ENCODE measurements at regions not wholly inside any gene's neighbourhood (a gene's known extent, or its start where the extent isn't known, plus 50 kb on each side); places are given as distances from the start of the nearest gene placed in this dataset.
"Not testable (repeated sequence)": the region's sequence is repeated elsewhere in the genome, so short reads cannot be mapped to it uniquely, and the experiment has no call there.

DNA sequence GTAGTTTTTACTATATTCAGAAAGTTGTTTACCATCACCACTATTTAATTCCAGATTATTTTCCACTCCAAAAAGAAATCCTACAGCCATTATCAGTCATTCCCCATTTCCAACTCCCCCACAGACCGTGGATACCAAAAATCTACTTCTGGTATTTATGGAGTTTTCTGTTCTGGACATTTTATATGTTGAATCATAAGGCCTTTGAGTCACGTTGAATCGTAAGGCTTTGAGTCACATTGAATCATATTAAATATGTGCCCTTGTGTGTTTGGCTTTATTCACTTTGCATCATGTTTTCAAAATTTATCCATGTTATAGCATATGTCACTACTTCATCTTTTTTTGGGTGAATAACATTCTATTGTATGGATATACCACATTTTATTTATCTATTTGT, 454.1 kb upstream of the NUDT12 start:
- DNase-seq = no peak

- no peak for DNase-seq
These were observed 453.2 kb upstream of the NUDT12 start for GRCh38 chr5:104015765-104016164.

DNA sequence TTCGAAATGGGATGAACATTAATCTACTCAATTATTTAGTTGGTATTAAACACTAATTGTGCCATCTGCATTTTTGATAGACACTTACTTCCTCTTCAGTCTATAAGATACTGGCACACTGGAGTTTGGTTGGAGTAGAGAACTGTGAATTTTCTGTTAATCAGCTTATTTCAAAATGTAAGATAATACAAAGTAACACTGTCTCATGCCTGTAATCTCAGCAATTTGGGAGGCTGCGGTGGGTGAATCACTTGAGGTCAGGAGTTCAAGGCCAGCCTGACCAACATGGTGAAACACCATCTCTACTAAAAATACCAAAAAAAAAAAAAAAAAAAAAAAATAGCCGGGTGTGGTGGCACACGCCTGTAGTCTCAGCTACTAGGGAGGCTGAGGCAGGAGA, 440.2 kb upstream of the NUDT12 start:
- DNase-seq = not testable (repeated sequence)

GRCh38 chr5:104001136-104001535, 438.5 kb upstream of the NUDT12 start:
- DNase-seq = no peak

DNA sequence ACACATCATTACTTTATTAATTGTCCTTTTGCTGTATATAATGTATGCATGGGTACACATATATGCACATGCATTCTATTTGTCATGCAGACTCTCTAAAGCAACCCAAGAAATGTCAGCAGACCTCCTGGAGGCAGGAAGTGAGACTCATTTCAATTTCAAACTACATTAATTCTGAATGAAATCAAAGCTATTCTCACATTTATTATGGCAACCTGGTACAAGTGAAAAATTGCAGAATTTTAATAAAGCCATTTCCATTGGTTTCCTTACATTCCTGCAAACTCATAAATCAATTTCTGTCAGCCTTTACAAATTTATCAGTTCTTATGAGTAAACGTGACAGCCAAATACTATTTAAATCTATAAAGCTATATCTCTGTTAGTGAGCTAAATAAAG, 430.4 kb upstream of the NUDT12 start:
- no peak for DNase-seq

DNA sequence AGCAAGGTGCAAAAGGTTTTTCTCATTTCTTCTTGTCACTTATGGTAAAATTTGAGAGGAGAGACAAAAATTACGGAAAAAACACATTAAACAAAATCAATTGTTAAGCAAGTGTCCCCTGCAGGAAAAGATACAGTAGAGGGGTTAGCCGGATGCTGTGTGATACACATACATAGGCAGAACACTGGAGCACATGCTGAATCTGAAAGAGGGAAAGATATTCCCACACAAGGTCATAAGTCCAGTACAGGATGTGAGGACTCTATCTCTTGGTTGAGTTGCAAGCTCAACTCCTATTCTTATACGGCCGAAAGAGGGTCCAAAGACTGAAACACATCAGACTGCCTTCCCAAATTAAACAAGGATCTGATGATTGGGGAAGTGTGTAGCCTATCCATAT, 427.5 kb upstream of the NUDT12 start:
- no peak for DNase-seq

- no peak for DNase-seq
These were observed 419.0 kb upstream of the NUDT12 start for GRCh38 chr5:103981592-103981991.

- DNase-seq = no peak
These were observed 411.1 kb upstream of the NUDT12 start for GRCh38 chr5:103973669-103974068.

DNA sequence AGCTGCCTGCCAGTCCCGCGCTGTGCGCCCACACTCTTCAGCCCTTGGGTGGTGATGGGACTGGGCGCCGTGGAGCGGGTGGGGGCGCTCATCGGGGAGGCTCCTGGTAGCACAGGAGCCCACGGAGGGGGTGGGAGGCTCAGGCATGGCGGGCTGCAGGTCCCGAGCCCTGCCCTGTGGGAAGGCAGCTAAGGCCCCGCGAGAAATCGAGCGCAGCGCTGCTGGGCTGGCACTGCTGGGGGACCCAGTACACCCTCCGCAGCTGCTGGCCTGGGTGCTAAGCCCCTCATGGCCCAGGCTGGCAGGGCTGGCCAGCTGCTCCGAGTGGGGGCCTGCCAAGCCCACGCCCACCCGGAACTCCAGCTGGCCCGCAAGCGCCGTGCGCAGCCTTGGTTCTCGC, 403.7 kb upstream of the NUDT12 start:
- not testable (repeated sequence) for DNase-seq

DNA sequence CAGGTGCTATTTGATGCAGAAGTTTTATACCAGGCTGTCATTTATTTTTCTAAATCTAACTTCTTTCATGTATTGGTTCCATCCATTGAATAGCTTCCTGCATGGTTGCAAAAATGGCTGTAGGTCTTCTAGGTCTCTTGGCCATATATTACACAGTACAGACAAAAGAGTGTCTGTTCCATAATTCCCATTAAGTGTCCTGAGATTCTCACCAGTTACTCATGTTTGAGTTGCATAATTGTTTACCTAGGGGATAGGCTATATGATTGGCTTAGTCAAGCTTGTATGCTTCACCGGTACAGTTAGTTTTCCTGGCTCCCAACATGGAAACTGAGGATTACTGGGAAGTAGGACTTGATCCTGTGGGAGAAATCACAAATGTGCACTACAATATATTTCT, 399.4 kb upstream of the NUDT12 start:
- DNase-seq = no peak

DNA sequence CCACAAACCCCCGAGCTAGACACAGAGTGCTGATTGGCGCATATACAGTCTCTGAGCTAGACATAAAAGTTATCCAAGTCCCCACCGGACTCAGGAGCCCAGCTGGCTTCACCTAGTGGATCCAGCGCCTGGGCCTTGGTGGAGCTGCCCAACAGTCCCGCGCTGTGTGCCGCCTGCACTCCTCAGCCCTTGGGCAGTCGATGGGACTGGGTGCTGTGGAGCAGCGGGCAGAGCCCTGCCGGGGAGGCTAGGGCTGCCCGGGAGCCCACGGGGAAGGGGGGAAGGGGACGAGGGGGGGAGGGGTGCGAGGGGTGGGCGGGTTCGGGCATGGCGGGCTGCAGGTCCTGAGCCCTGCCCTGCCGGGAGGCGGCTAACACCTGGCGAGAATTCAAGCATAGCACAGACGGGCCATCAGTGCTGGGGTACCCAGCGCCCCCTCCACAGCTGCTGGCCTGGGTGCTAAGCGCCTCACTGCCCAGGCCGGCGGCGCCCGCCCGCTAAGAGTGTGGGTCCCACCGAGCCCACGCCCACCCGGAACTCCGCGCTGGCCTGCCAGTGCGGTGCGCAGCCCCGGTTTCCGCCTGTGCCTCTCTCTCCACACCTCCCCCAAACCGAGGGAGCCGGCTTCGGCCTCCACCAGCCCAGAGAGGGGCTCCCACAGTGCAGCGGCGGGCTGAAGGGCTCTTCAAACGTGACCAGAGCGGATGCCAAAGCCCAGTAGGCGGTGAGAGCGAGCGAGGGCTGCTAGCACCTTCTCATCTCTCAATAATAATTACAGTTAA, 391.2 kb upstream of the NUDT12 start:
- no peak for DNase-seq

- DNase-seq = no peak
These were observed 389.2 kb upstream of the NUDT12 start for GRCh38 chr5:103951776-103952175.

DNA sequence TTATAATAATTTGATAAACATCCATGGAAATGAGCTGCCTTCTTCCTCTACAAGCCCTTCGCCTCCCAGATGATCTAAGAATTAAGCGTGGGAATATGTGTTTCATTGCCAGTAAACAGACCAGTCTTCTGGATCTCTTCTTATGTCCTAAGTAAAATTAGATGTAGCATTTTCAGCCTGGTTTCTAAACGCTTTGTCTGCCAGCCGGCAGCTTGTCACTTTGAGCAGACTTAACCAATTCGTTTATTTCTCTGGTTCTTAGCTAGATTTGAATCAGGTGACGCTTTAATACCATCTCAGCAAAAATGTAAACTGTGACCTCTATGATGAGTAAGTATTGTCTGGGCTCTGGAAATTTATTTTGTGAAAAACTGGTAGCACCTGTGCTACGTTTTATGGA, 380.6 kb upstream of the NUDT12 start:
- no peak for DNase-seq

GRCh38 chr5:103942587-103943186, 380.1 kb upstream of the NUDT12 start:
- no peak for DNase-seq

- no peak for DNase-seq
These were observed 379.0 kb upstream of the NUDT12 start for GRCh38 chr5:103941596-103941995.

- DNase-seq = no peak
These were observed 375.6 kb upstream of the NUDT12 start for GRCh38 chr5:103938146-103938695.

DNA sequence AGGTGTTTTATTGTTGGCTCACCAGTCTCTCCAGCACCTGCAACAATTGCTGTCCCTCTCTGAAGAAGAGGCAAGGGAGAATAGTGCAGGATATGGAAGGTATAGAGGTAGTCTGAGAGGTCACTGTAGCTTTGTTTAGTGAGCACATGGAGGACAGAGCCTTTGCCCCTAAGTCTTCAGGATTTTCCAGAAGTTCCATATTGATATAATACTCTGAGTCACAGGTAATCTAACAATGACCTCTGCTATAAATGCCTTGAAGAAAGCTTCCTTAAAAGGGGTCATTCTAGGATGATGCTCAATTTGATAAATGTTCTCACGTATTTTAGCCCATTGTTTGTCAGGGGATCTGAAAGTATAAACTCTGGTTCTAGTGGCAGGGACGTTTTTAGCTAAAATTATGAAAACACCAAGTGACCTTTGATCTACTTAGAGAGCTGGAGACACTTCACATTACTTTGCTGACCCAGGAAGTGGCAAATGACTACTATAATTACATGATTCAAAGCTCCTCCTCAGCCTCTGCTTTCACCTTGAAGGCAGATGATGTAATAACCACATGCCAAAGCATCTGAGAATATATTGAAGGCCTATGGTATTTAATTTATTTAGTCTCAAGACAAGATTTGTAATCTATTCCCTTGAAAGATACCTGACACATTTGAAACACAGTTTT, 366.9 kb upstream of the NUDT12 start:
- DNase-seq = no peak

- DNase-seq = no peak
These were observed 365.1 kb upstream of the NUDT12 start for GRCh38 chr5:103927739-103928138.

- no peak for DNase-seq
These were observed 361.1 kb upstream of the NUDT12 start for GRCh38 chr5:103923616-103924168.

DNA sequence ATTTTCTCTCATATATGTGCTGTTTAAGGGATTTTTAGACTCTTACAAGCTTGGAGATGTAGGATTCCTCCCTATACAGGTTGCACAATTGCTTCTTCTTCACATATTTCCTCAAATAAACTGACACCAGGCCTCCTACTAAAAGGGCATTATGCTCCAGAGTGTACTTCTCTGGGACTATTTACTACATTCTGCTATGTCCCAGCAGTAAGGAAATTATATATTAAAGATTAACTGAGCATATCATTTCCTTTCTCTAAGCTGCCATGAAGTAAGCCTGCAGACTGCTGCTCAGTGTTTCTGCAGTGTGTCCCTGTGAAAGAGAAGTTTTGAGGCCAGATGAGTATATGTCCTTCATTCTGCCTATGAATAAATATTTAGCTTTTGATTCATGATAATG, 356.9 kb upstream of the NUDT12 start:
- no peak for DNase-seq

DNA sequence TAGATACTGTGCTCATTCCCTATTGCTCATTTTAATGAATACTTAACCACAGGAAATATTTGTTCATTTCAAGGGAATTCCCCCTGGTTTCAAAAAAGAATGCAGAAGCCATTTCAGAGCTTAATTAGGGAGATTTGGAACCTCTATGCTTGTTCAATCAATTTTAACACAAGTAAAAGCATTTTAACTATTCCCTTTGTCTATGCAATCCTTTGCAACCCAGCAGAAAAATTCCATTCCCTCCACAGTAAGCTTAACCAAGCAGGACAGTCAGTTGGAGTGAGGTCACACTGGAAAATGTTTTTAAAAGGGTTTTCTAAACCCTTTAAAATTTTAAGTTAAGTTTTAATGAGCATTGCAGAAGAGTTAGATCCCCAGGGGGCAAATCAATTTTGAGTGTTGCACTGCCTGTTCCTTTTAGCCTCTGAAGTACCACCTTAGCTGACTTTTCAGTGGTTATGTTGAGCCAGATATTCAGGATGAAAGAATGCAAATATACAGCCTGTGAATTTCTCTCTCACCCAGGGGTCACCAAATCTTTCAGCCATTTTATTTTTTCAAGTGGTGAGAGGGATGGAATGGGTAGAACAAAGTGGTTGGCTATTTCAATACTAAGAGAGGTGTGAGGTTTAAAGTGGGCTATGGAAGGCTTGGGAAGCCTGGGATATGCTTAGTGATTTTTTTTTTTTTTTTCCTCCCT, 356.2 kb upstream of the NUDT12 start:
- no peak for DNase-seq

- DNase-seq = no peak
These were observed 352.5 kb upstream of the NUDT12 start for GRCh38 chr5:103915081-103915480.

DNA sequence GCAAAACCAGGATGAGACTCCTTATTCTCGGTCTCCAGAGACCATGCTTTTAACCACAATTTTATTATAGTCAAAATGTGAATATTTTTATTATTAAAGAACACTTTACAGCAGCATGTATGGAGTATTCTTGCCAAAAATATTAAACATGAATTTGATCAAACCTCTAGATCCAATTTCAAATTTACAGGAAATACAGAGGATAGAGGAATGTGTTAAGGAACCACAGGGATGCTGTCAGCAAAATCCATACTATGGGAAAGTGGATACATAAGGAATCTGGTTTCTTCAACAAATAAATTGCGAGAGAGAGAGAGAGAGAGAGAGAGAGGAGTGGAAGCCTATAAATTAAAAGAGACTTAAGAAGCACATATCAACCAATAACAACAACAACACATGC, 348.2 kb upstream of the NUDT12 start:
- no peak for DNase-seq

Measured in stimulated activated CD4-positive, alpha-beta T cell treated with anti-CD3 and anti-CD28 coated beads, Interleukin-2, amount 100 ng/mL, for 24 hours (primary cell).